Liver (tissue), 8 donors: ENCODE measurements at regions not wholly inside any gene's neighbourhood (a gene's known extent, or its start where the extent isn't known, plus 50 kb on each side); places are given as distances from the start of the nearest gene placed in this dataset.

Source experiments
- DNase-seq: peaks from one replicate; pipeline ENCODE4 v3.0.0-alpha.2; 2017; ENCODE audit warnings: low spot score
- H3K27ac ChIP-seq, 2 donors: one replicate each; pipeline ENCODE4 v1.7.0; 2013; ENCODE audit warnings: inconsistent platforms in 2 of 2, low read length in 2 of 2, control low read depth in 1 of 2, low read depth in 1 of 2, mild to moderate bottlenecking in 1 of 2
- H3K27me3 ChIP-seq, 4 donors: one replicate each; pipeline versions ENCODE4 v1.6.1 to v1.7.0; 2013; ENCODE audit warnings: low read length in 3 of 4, inconsistent platforms in 1 of 4, mild to moderate bottlenecking in 1 of 4, moderate library complexity in 1 of 4; ENCODE audit not compliant: control insufficient read depth in 4 of 4, insufficient read depth in 4 of 4
- H3K36me3 ChIP-seq, 4 donors: one replicate each; pipeline versions ENCODE4 v1.6.1 to v1.7.0; 2013; ENCODE audit warnings: low read length in 3 of 4, mild to moderate bottlenecking in 3 of 4, low read depth in 1 of 4, moderate library complexity in 1 of 4; ENCODE audit not compliant: control insufficient read depth in 4 of 4, insufficient read depth in 3 of 4
- H3K4me1 ChIP-seq, 4 donors: one replicate each; pipeline versions ENCODE4 v1.6.1 to v1.7.0; 2013; ENCODE audit warnings: low read length in 3 of 4, mild to moderate bottlenecking in 3 of 4, moderate library complexity in 1 of 4; ENCODE audit not compliant: control insufficient read depth in 4 of 4, insufficient read depth in 4 of 4
- H3K4me3 ChIP-seq, 3 donors: one replicate each; pipeline versions ENCODE4 v1.6.1 to v1.7.0; 2013; ENCODE audit warnings: low read length in 3 of 3, control low read depth in 1 of 3, low read depth in 1 of 3, mild to moderate bottlenecking in 1 of 3
- H3K9ac ChIP-seq, 2 donors: one replicate each; pipeline ENCODE4 v1.7.0; 2013; ENCODE audit warnings: low read length in 2 of 2, mild to moderate bottlenecking in 2 of 2, moderate library complexity in 2 of 2, control low read depth in 1 of 2, low read depth in 1 of 2
- H3K9me3 ChIP-seq, 4 donors: one replicate each; pipeline versions ENCODE4 v1.6.1 to v1.7.0; 2013; ENCODE audit warnings: low read length in 3 of 4; ENCODE audit not compliant: control insufficient read depth in 4 of 4
- ATF3 ChIP-seq: IDR thresholded peaks from 2 replicates; pipeline ENCODE4 v1.6.1; 2016; ENCODE audit warnings: antibody characterized with exemption
- CTCF ChIP-seq: fragments of 150-350 bp; IDR thresholded peaks from 2 replicates; pipeline ENCODE4 v1.5.1; 2017; ENCODE audit warnings: improper control_type of control experiment, low read depth, low read length; ENCODE audit not compliant: missing input control
- FOXA1 ChIP-seq: IDR thresholded peaks from 2 replicates; pipeline ENCODE4 v1.6.1; 2016; ENCODE audit warnings: antibody characterized with exemption
- FOXA2 ChIP-seq: IDR thresholded peaks from 2 replicates; pipeline ENCODE4 v1.6.1; 2016; ENCODE audit warnings: antibody characterized with exemption
- GABPA ChIP-seq, 2 donors: IDR thresholded peaks in 1 of 2; conservative IDR thresholded peaks in 1 of 2; 2 replicates each; pipeline ENCODE4 v1.6.1; 2016; ENCODE audit warnings: antibody characterized with exemption in 2 of 2, mild to moderate bottlenecking in 1 of 2, moderate library complexity in 1 of 2
- HNF4A ChIP-seq, 2 donors: conservative IDR thresholded peaks; 2 replicates each; pipeline ENCODE4 v1.6.1; 2016; ENCODE audit warnings: antibody characterized with exemption in 2 of 2, mild to moderate bottlenecking in 2 of 2
- HNF4G ChIP-seq: IDR thresholded peaks from 2 replicates; pipeline ENCODE4 v1.6.1; 2016; ENCODE audit warnings: antibody characterized with exemption
- JUND ChIP-seq, 2 donors: IDR thresholded peaks; 2 replicates each; pipeline ENCODE4 v1.6.1; 2016; ENCODE audit warnings: antibody characterized with exemption in 2 of 2
- MAX ChIP-seq: IDR thresholded peaks from 2 replicates; pipeline ENCODE4 v1.6.1; 2016; ENCODE audit warnings: antibody characterized with exemption
- NR2F2 ChIP-seq: IDR thresholded peaks from 2 replicates; pipeline ENCODE4 v1.6.1; 2016; ENCODE audit warnings: antibody characterized with exemption
- RAD21 ChIP-seq, 2 donors: IDR thresholded peaks; 2 replicates each; pipeline ENCODE4 v1.6.1; 2016; ENCODE audit warnings: antibody characterized with exemption in 2 of 2, mild to moderate bottlenecking in 2 of 2
- REST ChIP-seq: IDR thresholded peaks from 2 replicates; pipeline ENCODE4 v1.6.1; 2016; ENCODE audit warnings: antibody characterized with exemption, mild to moderate bottlenecking
- RXRA ChIP-seq, 2 donors: IDR thresholded peaks; 2 replicates each; pipeline ENCODE4 v1.6.1; 2017 to 2018; ENCODE audit warnings: antibody characterized with exemption in 2 of 2, mild to moderate bottlenecking in 1 of 2
- SP1 ChIP-seq: IDR thresholded peaks from 2 replicates; pipeline ENCODE4 v1.6.1; 2018; ENCODE audit warnings: antibody characterized with exemption, mild to moderate bottlenecking
- TAF1 ChIP-seq: conservative IDR thresholded peaks from 2 replicates; pipeline ENCODE4 v1.6.1; 2016; ENCODE audit warnings: antibody characterized with exemption, mild to moderate bottlenecking
- WGBS: extraction: QIAGEN DNeasy Blood & Tissue Kit; methylation state at CpG from one replicate; pipeline ENCODE4 v1.1.7; 2013; 5-methylcytosine and 5-hydroxymethylcytosine counted together
- donor health status: healthy.
- donor health status: healthy.
- donor health status: healthy.
- donor health status: healthy.
- donor health status: healthy.

- no peaks in the 10 kb centered on the region for H3K4me1 ChIP-seq
- no peaks in the 10 kb centered on the region for H3K27me3 ChIP-seq
- H3K4me3 ChIP-seq, result no peak overlapping the region
- 57% methylated on average over 4 of the region's 4 CpGs for WGBS
- DNase-seq, result no peak
- H3K27ac ChIP-seq, result no peak overlapping the region
- H3K9me3 ChIP-seq, result no peaks in the 10 kb centered on the region
- H3K9ac ChIP-seq, result no peak overlapping the region
- no peaks in the 10 kb centered on the region for H3K36me3 ChIP-seq
- TF ChIP-seq GABPA (IDR thresholded peaks at IDR 0.05 in 1 of 2, conservative IDR thresholded peaks at IDR 0.05 in 1 of 2) (no peak), REST (no peak), NR2F2 (no peak), SP1 (no peak), HNF4A (conservative IDR thresholded peaks at IDR 0.05) (no peak), FOXA2 (no peak), TAF1 (no peak), RAD21 (IDR thresholded peaks at IDR 0.05) (no peak), HNF4G (no peak)
Observed at GRCh38 chrX:147468600-147468999, 443.1 kb upstream of the FMR1 start.

GRCh38 chrX:147476008-147476407 lies 435.7 kb upstream of the FMR1 start:
- WGBS, result 15% methylated on average over 7 of the region's 7 CpGs
- H3K9ac ChIP-seq, result no peak overlapping the region
- TF ChIP-seq RXRA (IDR thresholded peaks at IDR 0.05) (no peak), RAD21 (IDR thresholded peaks at IDR 0.05) (peak; percentile 41 to 73), JUND (IDR thresholded peaks at IDR 0.05) (no peak), CTCF (peak; percentile 38), GABPA (IDR thresholded peaks at IDR 0.05 in 1 of 2, conservative IDR thresholded peaks at IDR 0.05 in 1 of 2) (no peak), SP1 (no peak), FOXA2 (no peak), TAF1 (no peak)

GRCh38 chrX:147478899-147479298 lies 432.8 kb upstream of the FMR1 start:
- WGBS, result 95% methylated on average over 2 of the region's 2 CpGs
- no peaks in the 10 kb centered on the region for H3K4me1 ChIP-seq
- no peak for TF ChIP-seq ATF3
- no peak for TF ChIP-seq FOXA2
- TF ChIP-seq FOXA1, result no peak
- TF ChIP-seq CTCF, result no peak
- no peak for TF ChIP-seq RAD21 (IDR thresholded peaks at IDR 0.05)
- no peak for TF ChIP-seq HNF4G
- no peak for TF ChIP-seq MAX

More at GRCh38 chrX:147476008-147476407, 435.7 kb upstream of the FMR1 start:
- DNase-seq, result no peak
- no peak overlapping the region for H3K27ac ChIP-seq
- no peaks in the 10 kb centered on the region for H3K27me3 ChIP-seq
- H3K4me3 ChIP-seq, result no peak overlapping the region
- no peaks in the 10 kb centered on the region for H3K4me1 ChIP-seq
- peaks cover 0 to 2% (median 0%) of the 10 kb centered on the region in 4 donors for H3K9me3 ChIP-seq
- no peaks in the 10 kb centered on the region for H3K36me3 ChIP-seq

More at GRCh38 chrX:147478899-147479298, 432.8 kb upstream of the FMR1 start:
- no peak overlapping the region for H3K4me3 ChIP-seq
- no peak for DNase-seq
- no peak overlapping the region for H3K27ac ChIP-seq
- H3K9ac ChIP-seq, result no peak overlapping the region
- no peaks in the 10 kb centered on the region for H3K36me3 ChIP-seq
- no peaks in the 10 kb centered on the region for H3K27me3 ChIP-seq
- H3K9me3 ChIP-seq, result peaks cover 0 to 2% (median 0%) of the 10 kb centered on the region in 4 donors
